Hepatocyte (in vitro differentiated cells): ENCODE measurements at regions not wholly inside any gene's neighbourhood (a gene's known extent, or its start where the extent isn't known, plus 50 kb on each side); places are given as distances from the start of the nearest gene placed in this dataset.

Experiments used
- DNase-seq: peaks from one replicate; pipeline ENCODE4 v3.0.0-alpha.2; 2016; ENCODE audit warnings: low spot score
- H2AFZ ChIP-seq: fragments of 200-600 bp; sonication (generic); 2 replicates; pipeline ENCODE4 v1.6.0; 2016; ENCODE audit warnings: antibody characterized with exemption, mild to moderate bottlenecking
- H3K27ac ChIP-seq: fragments of 200-600 bp; sonication (generic); 2 replicates; pipeline ENCODE4 v1.5.1; 2016; ENCODE audit warnings: mild to moderate bottlenecking
- H3K27me3 ChIP-seq: fragments of 200-600 bp; sonication (generic); 2 replicates; pipeline ENCODE4 v1.6.1; 2016
- H3K36me3 ChIP-seq: fragments of 200-600 bp; sonication (generic); replicated peaks from 2 replicates; pipeline ENCODE4 v1.5.1; 2016; ENCODE audit warnings: low read depth; ENCODE audit not compliant: insufficient read depth
- H3K4me1 ChIP-seq: fragments of 200-600 bp; sonication (generic); 2 replicates; pipeline ENCODE4 v1.5.1; 2016; ENCODE audit warnings: mild to moderate bottlenecking, moderate library complexity; ENCODE audit not compliant: insufficient read depth
- H3K4me2 ChIP-seq: fragments of 200-600 bp; sonication (generic); 2 replicates; pipeline ENCODE4 v1.6.0; 2016
- H3K4me3 ChIP-seq: fragments of 200-600 bp; sonication (generic); 2 replicates; pipeline ENCODE4 v1.5.1; 2016; ENCODE audit warnings: mild to moderate bottlenecking
- H3K79me2 ChIP-seq: fragments of 200-600 bp; sonication (generic); 2 replicates; pipeline ENCODE4 v1.6.0; 2017; ENCODE audit warnings: mild to moderate bottlenecking
- H3K9me2 ChIP-seq: fragments of 200-600 bp; sonication (generic); replicated peaks from 2 replicates; pipeline ENCODE4 v1.6.0; 2017; ENCODE audit warnings: mild to moderate bottlenecking; ENCODE audit not compliant: insufficient read depth
- H3K9me3 ChIP-seq: fragments of 200-600 bp; sonication (generic); 2 replicates; pipeline ENCODE4 v1.5.1; 2016; ENCODE audit warnings: low read depth, mild to moderate bottlenecking
- H4K20me1 ChIP-seq: fragments of 200-600 bp; sonication (generic); 2 replicates; pipeline ENCODE4 v1.6.0; 2016; ENCODE audit warnings: mild to moderate bottlenecking; ENCODE audit not compliant: insufficient read depth, poor library complexity, severe bottlenecking
- CTCF ChIP-seq: fragments of 200-600 bp; sonication (generic); IDR thresholded peaks from 2 replicates; pipeline ENCODE4 v1.5.1; 2016; ENCODE audit warnings: antibody characterized with exemption, mild to moderate bottlenecking; ENCODE audit not compliant: poor library complexity
- EZH2 ChIP-seq: fragments of 200-600 bp; sonication (generic); IDR thresholded peaks from 2 replicates; pipeline ENCODE4 v1.6.1; 2016; ENCODE audit warnings: antibody characterized with exemption, mild to moderate bottlenecking, borderline replicate concordance
- EZH2phosphoT487 ChIP-seq: fragments of 200-600 bp; sonication (generic); IDR thresholded peaks from one replicate; pipeline ENCODE4 v1.6.1; 2018; ENCODE audit warnings: antibody characterized with exemption, mild to moderate bottlenecking, low read depth, moderate library complexity; ENCODE audit not compliant: unreplicated experiment, severe bottlenecking
- WGBS: methylation state at CpG from one replicate; pipeline ENCODE4 v1.1.6; 2016; ENCODE audit warnings: low lambda C conversion rate; ENCODE audit errors: missing lambda C conversion rate; 5-methylcytosine and 5-hydroxymethylcytosine counted together

- DNase-seq = no peak
- Histone ChIP-seq H2AFZ (no peak overlapping the region), H3K4me3 (no peak overlapping the region), H4K20me1 (no peaks in the 10 kb centered on the region), H3K9me2 (no peaks in the 10 kb centered on the region), H3K4me2 (no peak overlapping the region), H3K36me3 (no peaks in the 10 kb centered on the region), H3K27ac (no peak overlapping the region), H3K27me3 (no peaks in the 10 kb centered on the region), H3K9me3 (no peaks in the 10 kb centered on the region), H3K79me2 (no peaks in the 10 kb centered on the region), H3K4me1 (no peaks in the 10 kb centered on the region)
- 89% methylated on average over 3 of the region's 3 CpGs for WGBS
- TF ChIP-seq EZH2phosphoT487 (no peak), EZH2 (no peak), CTCF (no peak)
Observed at GRCh38 chr4:180967936-180968335, 1275.3 kb upstream of the TENM3 start.

- no peak for DNase-seq
- H4K20me1 ChIP-seq = no peaks in the 10 kb centered on the region
- H3K27ac ChIP-seq = no peak overlapping the region
- no peaks in the 10 kb centered on the region for H3K4me1 ChIP-seq
- H3K79me2 ChIP-seq = no peaks in the 10 kb centered on the region
- TF ChIP-seq EZH2phosphoT487 = no peak
- no peak for TF ChIP-seq CTCF
- no peak for TF ChIP-seq EZH2
- H3K9me3 ChIP-seq = no peaks in the 10 kb centered on the region
- H3K4me2 ChIP-seq = no peak overlapping the region
- no peaks in the 10 kb centered on the region for H3K36me3 ChIP-seq
- no peak overlapping the region for H2AFZ ChIP-seq
- H3K27me3 ChIP-seq = no peaks in the 10 kb centered on the region
- WGBS = 84% methylated on average over 4 of the region's 4 CpGs
- no peak overlapping the region for H3K4me3 ChIP-seq
- H3K9me2 ChIP-seq = no peaks in the 10 kb centered on the region
Observed at GRCh38 chr4:180973894-180974293, 1269.3 kb upstream of the TENM3 start.

DNA sequence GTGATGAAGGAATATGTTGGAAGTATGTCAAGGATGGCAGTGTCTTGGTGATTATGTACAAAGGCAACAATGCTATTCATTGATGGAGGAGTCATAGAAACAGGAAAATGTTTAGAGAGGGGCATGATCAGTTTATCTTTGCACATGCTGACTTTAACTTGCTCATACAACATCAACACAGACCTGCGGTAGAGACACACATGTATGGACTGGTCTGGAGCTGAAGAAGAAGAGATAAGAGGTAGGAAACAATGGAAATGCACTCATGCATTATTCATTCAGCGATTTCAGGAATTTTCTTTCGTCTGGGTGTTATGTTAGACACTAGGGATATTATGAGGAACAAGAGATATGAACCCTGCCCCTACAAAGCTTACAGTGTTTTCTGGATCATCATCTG lies 1252.3 kb upstream of the TENM3 start:
- Histone ChIP-seq H3K27me3 (no peaks in the 10 kb centered on the region), H4K20me1 (no peaks in the 10 kb centered on the region), H3K4me2 (no peak overlapping the region), H3K36me3 (no peaks in the 10 kb centered on the region), H3K27ac (no peak overlapping the region), H3K9me2 (no peaks in the 10 kb centered on the region), H3K4me3 (no peak overlapping the region), H2AFZ (no peak overlapping the region), H3K79me2 (no peaks in the 10 kb centered on the region), H3K4me1 (no peaks in the 10 kb centered on the region), H3K9me3 (no peaks in the 10 kb centered on the region)
- TF ChIP-seq EZH2 (no peak), CTCF (no peak), EZH2phosphoT487 (no peak)
- 81% methylated on average over 3 of the region's 3 CpGs for WGBS
- DNase-seq = no peak

- Histone ChIP-seq H3K9me3 (no peaks in the 10 kb centered on the region), H3K4me3 (no peak overlapping the region), H3K79me2 (no peaks in the 10 kb centered on the region), H3K4me1 (no peaks in the 10 kb centered on the region), H3K27me3 (no peaks in the 10 kb centered on the region), H4K20me1 (no peaks in the 10 kb centered on the region), H3K9me2 (no peaks in the 10 kb centered on the region), H2AFZ (no peak overlapping the region), H3K36me3 (no peaks in the 10 kb centered on the region), H3K4me2 (no peak overlapping the region), H3K27ac (no peak overlapping the region)
- no peak for DNase-seq
- TF ChIP-seq EZH2 (no peak), EZH2phosphoT487 (no peak), CTCF (no peak)
- 22% methylated on average over 1 of the region's 1 CpG for WGBS
Observed at GRCh38 chr4:180993244-180993836, 1249.9 kb upstream of the TENM3 start.
